Activated CD8-positive, alpha-beta memory T cell treated with anti-CD3 and anti-CD28 coated beads for 36 hours (primary cell): ENCODE measurements at regions not wholly inside any gene's neighbourhood (a gene's known extent, or its start where the extent isn't known, plus 50 kb on each side); places are given as distances from the start of the nearest gene placed in this dataset.
"Not testable (repeated sequence)": the region's sequence is repeated elsewhere in the genome, so short reads cannot be mapped to it uniquely, and the experiment has no call there.

Experiments used
- CTCF ChIA-PET: fragments of 350-600 bp; sonication (Branson Sonifier 250); formaldehyde crosslinking; loops from one replicate; lab custom pipeline; 2021; ENCODE audit warnings: antibody characterized with exemption; lab: Charles Lee
- POLR2A ChIA-PET: fragments of 350-600 bp; sonication (Branson Sonifier 250); formaldehyde crosslinking; loops from one replicate; lab custom pipeline; 2021; ENCODE audit warnings: antibody characterized with exemption; lab: Charles Lee

DNA sequence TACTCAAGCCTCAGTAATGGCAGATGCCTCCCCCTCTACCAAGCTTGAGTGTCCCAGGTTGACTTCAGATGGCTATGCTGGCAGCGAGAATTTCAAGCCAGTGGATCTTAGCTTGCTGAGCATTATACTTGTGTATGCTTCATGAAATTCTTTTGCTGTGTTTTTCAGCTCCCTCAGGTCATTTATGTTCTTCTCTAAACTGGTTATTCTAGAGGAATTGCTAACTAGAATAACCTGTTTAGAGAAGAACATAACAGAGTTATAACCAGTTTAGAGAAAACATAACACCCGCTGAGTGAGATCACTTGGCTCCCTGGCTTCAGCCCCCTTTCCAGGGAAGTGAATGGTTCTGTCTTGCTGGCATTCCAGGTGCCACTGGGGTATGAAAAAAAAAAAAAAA lies 503.4 kb upstream of the MIS18BP1 start:
- CTCF ChIA-PET, result interaction anchor here (0.5 kb wide), 1 partner anchor 448 kb away, joined by 3 read pairs; no protein-coding TSS in a partner anchor
- POLR2A ChIA-PET, result not testable (repeated sequence)

DNA sequence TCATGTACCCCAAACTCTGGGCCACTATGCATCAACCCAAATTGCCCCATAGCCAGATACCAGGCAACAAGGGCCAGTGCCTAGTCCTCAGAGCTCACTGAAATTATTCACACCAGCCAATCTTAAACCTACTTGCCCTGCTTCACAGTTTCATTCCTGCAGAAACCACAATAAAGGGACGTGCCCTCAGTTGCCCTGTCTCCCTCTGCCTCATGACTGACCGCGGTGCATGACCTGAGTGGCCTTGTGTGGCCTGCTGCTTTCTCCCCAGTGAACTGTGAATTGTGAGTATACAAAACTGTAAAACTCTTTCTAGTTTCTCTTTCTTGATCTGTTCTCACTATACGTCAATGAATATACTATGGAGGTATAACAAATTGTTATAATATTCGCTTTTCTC lies 490.9 kb upstream of the MIS18BP1 start:
- ChIA-PET CTCF (no interaction called here), POLR2A (no interaction called here)

GRCh38 chr14:45742187-45742586 lies 489.2 kb upstream of the MIS18BP1 start:
- CTCF ChIA-PET, result no interaction called here
- POLR2A ChIA-PET, result no interaction called here

- ChIA-PET POLR2A (no interaction called here), CTCF (no interaction called here)
Measured at GRCh38 chr14:45728434-45729225, 475.6 kb upstream of the MIS18BP1 start.

GRCh38 chr14:45727133-45727532 lies 474.1 kb upstream of the MIS18BP1 start:
- CTCF ChIA-PET, result no interaction called here
- POLR2A ChIA-PET, result no interaction called here

GRCh38 chr14:45721472-45721871 lies 468.5 kb upstream of the MIS18BP1 start:
- CTCF ChIA-PET, result no interaction called here
- POLR2A ChIA-PET, result no interaction called here

DNA sequence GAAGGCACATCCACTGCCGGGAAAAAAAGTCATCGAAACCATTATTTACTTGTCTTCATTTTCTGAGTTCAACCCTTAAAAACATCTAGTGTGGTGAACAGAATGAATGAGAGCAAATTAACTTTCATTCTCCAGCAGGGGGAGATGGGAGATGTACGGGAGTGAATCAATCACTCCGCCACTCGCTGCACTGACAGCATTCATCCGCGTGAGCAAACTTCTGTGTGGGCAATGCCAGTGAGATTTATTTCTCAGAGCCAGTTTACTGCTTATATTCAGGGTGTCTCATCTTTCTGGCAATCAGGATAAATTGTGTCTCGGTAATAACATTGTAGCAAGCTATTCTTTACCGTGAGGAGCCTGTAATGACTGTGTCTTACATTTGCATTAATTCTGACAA lies 463.6 kb upstream of the MIS18BP1 start:
- POLR2A ChIA-PET, result no interaction called here
- CTCF ChIA-PET, result no interaction called here

DNA sequence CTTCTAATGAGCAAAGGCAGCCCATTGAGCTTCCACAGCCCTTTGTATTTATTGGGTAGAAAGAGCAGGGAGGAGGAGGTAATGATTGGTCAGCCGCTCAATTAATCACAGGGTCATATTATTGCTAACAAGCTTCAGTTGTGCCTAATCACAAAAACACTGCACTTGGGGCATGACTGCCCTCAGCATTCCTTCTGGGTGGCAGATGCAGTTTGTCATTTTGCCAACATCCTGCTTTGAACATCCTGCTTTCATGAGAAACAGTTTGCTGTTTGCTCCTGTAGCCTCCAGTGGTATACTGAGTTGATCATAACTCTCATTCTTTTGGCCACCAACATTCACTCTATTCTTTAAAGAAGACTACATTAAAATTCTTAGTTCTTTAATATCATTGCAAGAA lies 462.9 kb upstream of the MIS18BP1 start:
- POLR2A ChIA-PET, result no interaction called here
- CTCF ChIA-PET, result no interaction called here

- ChIA-PET POLR2A (no interaction called here), CTCF (no interaction called here)
Measured at GRCh38 chr14:45709541-45709940, 456.5 kb upstream of the MIS18BP1 start.

GRCh38 chr14:45705940-45706534 lies 453.0 kb upstream of the MIS18BP1 start:
- CTCF ChIA-PET, result no interaction called here

DNA sequence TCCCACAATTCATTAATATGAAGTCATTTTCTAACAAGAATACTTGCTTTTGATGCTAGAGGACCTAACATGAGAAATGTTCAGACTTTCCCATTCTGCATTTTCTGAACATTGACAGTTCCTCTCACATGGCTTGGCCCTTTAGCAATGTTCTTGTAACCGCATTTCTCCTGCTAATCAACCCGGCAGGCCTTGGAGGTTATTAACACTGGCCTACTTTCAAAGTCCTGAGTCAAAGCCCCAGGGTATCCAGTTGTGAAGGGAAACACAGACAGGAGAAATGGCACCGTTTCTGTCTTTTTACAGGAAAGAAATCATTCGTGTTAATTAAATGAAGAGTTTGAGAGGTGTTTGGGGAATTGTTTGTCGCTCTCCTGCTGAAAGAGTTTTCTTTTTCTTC lies 446.5 kb upstream of the MIS18BP1 start:
- POLR2A ChIA-PET, result no interaction called here
- CTCF ChIA-PET, result no interaction called here

More at GRCh38 chr14:45705940-45706534, 453.0 kb upstream of the MIS18BP1 start:
- POLR2A ChIA-PET, result no interaction called here

DNA sequence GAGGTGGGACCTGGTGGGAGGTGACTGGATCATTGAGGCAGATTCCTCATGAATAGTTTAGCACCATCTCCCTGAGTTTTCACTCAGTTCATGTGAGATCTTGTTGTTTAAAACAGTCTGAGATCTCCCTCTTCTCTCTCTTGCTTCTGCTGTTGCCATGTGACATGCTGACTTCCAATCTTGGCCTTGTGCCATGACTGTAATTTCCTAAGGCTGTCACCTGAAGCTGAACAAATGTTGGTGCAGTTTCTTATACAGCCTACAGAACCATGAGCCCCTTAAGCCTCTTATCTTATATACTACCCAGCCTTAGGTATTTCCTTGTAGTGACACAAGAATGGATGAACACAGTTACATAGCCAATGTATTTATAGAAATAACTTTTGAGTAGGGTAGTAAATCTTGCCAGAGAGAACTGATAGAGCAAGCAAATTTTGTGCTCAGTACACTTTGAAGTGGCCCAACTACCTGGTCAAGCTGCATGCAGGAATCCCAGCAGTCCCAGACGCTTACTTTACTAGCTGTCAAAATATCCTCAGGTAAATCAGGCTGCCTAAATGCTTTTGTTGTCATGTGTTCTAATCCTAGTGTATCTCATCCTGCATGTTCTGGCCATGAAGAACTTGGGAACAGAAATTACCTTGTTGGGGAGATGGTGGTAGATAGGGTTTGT lies 445.6 kb upstream of the MIS18BP1 start:
- CTCF ChIA-PET, result no interaction called here
- POLR2A ChIA-PET, result no interaction called here

DNA sequence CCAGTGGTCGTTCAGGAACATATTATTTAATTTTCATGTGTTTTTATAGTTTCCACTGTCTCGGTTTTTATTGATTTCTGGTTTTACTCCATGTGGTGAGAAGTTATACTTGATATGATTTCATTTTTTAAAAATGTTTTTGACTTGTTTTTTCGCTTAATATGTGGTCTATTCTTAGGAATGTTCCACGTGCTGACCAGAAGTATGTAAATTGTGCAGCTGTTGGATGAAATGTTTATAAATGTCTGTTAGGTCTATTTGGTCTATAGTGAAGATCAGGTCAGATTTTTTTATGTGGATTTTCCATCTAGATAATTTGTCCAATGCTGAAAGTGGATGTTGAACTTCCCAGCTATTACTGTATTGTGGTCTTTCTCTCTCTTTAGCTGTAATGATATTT lies 433.8 kb upstream of the MIS18BP1 start:
- CTCF ChIA-PET, result no interaction called here
- POLR2A ChIA-PET, result no interaction called here

DNA sequence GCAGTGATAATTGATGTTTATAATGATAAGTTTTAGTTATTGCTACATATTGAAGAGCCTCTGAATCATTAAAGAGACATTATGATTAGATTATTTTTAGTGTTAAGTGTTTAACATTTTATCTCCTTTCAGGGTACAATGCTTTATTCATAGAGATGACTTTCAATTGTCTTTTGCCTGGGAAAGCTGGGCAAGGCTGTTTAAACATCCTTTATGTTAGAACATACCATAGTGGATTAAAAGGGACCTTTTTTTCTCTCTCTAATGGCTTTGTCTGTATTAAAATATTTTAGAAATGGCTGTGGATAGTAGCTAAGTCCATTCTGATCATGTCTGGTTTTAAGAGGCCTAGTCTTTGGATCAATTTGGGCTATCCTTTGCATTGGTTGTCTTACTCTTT lies 427.5 kb upstream of the MIS18BP1 start:
- CTCF ChIA-PET, result no interaction called here
- POLR2A ChIA-PET, result no interaction called here

DNA sequence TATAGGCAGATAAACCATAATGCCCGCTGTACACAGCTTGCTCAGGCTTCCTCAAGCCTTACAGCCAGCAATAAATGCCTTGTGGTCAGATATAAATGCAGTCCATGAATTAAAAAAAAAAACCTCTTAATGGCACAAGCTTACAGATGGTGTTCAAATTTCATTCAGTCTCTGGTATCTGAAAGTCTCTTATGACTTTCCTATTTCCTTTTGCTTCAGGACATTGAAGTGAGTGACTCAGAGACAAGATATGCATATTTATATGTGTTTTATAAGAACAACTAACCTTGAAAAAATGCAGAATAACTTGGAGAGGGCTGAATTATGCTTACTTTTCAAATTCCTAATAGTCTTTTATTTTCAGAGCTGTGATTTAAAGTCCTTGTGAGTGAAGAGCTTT lies 426.9 kb upstream of the MIS18BP1 start:
- ChIA-PET CTCF (no interaction called here), POLR2A (no interaction called here)

GRCh38 chr14:45678163-45678562 lies 425.2 kb upstream of the MIS18BP1 start:
- ChIA-PET POLR2A (no interaction called here), CTCF (no interaction called here)

DNA sequence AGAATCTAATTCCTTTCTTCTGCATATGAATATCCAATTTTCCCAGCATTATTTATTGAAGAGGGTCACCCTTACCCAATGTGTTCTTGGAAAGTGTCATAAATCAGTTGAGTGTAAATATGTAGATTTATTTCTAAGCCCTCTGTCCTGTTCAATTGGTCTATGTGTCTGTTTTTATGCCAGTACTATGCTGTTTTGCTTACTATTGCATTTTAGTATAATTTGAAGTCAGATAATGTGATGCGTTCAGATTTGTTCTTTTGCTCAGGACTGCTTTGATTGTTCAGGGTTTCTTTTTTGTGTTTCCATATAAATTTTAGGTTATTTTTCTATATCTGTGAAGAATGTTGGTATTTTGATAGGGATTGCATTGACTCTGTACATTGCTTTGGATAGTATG lies 420.4 kb upstream of the MIS18BP1 start:
- ChIA-PET POLR2A (no interaction called here), CTCF (no interaction called here)

DNA sequence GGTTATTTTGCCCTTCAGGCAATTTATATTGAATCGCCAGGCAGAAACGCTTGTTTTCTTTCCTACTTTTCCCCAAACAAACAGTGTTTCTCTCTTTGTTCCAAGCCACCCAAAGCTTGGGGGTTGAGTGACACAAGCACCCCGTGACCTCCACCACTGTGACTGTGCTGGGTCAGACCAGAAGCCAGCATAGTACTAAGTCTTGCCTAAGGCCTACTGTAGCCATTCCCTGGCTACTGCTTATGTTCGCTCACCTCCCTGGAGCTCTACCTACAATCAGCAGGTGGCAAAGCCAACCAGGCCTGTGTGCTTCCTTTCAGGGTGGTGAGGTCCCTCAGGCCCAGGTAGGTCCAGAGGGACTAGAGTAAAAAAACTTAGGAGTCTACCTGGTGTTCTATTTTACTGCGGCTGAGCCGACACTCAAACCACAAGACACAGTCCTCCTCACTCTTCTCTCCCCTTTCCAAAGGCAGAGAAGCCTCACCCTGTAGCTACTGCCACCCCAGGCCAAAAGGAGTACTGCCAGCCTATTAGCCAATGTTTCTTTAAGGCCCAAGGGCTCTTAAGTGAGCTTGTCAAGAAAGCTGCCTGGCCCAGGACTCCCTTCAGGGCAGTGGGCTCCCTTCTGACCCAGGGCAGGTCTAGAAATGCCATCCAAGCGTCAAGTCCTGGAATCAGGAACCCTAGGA lies 411.8 kb upstream of the MIS18BP1 start:
- ChIA-PET POLR2A (no interaction called here), CTCF (interaction anchor here (0.6 kb wide), 1 partner anchor 61 kb away, joined by 3 read pairs; no protein-coding TSS in a partner anchor)

DNA sequence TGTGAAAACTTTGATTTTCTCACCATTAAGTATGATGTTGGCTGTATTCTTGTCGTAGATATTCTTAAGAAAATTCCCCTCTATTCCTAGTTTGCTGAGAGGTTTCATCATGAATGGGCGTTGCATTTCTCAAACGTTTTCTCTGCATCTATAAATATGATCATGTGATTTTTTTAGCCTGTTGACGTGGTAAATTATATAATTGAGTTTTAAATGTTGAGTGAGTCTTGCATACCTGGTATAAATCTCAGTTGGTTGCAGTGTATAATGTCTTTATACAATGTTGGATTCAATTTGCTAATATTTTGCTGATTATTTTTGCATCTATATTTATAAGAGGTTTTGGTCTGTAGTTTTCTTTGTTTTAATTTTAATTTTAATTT lies 405.9 kb upstream of the MIS18BP1 start:
- POLR2A ChIA-PET, result no interaction called here
- CTCF ChIA-PET, result no interaction called here

DNA sequence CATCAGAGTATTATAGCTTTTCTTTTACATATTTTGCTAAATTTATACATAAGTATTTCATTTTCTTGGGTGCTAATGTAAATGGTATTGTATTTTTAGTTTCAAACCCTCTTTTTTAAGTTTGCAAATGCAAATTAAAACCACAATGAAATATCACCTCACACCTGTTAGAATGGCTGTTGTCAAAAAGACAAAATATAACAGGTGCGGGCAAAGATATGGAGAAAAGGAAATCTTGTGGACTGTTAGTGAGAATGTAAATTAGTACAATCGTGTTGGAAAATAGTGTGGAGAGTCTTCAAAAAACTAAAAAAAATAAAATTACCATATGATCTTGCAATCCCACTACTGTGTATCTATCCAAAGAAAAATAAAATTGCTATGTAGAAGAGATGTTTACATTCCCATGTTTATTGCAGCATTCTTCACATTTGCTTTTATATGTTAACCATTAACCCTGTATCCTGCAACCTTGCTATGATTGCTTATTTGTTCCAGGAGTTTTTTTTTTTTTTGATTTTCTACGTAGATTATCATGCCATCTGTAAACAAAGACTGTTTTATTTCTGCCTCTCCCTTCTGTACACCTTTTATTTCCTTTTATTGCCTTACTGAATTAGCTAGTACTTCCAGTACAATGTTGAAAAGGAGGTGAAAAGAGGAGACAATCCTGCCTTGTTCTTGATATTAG lies 405.4 kb upstream of the MIS18BP1 start:
- POLR2A ChIA-PET, result no interaction called here

More for the DNA sequence above, 405.4 kb upstream of the MIS18BP1 start:
- CTCF ChIA-PET, result no interaction called here
